Ammon's horn (tissue), 1 donor: ENCODE measurements at regions not wholly inside any gene's neighbourhood (a gene's known extent, or its start where the extent isn't known, plus 50 kb on each side); places are given as distances from the start of the nearest gene placed in this dataset.
A peak's percentile ranks its signal among the peaks of the same experiment; 100 is the strongest.
"Not testable (repeated sequence)": the region's sequence is repeated elsewhere in the genome, so short reads cannot be mapped to it uniquely, and the experiment has no call there.

Experiments used
- DNase-seq: peaks from one replicate; pipeline ENCODE4 v3.0.0-alpha.2; 2016; ENCODE audit warnings: low spot score

DNA sequence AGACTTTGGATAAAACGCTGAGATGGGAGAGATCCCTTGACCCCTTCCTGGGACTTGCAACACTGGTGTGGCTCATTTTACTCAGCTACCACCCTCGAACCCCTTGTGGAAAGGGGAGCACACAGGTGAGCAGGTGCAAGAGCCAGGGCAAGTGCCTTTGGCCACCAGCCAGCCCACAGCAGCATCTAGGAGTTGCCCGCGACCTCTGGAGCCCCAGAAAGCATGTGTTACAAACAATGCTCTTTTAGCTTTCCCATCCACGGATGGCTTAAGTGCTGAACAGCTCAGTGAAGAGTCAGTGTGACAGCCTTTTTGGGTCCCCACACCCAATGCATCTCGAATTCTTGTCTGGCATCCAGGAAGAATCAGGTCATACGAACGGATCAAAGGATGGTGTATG lies 197.8 kb downstream of the MEMO1 start:
- no peak for DNase-seq

DNA sequence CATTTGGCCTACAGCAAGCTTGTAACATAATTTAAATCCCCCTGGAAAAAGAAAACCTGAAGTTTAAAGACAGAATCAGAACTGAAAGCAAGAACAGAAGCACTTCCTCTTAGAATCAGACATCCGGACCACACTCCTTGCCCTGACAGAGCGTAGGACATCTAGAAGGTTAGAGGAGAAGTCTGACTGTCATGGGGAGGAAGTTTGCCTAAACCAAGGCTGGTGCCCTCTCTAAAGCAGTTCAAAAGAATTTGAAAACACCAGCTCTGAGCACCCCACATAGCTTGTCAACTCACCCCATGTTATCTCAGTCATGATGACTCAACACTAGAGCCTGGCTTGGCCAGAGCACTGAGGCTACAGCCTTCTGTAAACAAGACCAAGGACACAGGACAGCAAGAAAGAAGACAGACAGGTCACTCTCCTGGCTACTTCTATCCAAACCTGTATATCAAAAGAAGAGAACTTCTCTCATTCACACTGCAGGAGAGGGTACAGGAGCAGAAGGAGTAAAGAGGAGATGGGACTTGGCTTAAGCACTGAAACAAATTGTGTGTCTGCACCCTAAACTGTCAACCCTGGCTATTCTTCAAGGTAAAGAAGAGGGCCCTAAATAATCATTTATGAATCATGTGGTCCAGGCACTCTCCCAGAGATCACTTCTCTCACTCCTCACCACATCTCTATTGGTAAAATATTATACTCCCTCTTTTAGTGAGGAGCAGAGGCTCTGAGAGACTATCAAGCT lies 198.6 kb downstream of the MEMO1 start:
- DNase-seq = peak; percentile 63

DNA sequence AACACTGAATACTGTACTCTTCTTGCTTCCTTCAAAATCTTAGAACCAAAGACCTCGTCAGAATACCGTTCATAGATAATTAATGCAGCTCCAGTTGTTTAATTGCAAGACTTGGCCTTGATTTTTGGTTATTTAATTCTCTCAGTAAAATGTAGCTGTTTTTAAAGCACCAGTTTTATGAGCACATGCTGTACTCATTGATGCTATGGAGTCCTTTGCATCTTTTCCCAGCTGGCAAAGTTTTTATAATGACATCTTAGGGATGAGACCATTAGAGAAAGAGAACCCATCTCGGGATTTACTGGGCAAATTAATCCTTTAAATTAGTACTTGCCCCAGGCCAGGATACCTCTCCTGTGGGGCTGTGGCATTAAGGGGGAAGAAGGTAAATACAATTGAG lies 199.3 kb downstream of the MEMO1 start:
- no peak for DNase-seq

DNA sequence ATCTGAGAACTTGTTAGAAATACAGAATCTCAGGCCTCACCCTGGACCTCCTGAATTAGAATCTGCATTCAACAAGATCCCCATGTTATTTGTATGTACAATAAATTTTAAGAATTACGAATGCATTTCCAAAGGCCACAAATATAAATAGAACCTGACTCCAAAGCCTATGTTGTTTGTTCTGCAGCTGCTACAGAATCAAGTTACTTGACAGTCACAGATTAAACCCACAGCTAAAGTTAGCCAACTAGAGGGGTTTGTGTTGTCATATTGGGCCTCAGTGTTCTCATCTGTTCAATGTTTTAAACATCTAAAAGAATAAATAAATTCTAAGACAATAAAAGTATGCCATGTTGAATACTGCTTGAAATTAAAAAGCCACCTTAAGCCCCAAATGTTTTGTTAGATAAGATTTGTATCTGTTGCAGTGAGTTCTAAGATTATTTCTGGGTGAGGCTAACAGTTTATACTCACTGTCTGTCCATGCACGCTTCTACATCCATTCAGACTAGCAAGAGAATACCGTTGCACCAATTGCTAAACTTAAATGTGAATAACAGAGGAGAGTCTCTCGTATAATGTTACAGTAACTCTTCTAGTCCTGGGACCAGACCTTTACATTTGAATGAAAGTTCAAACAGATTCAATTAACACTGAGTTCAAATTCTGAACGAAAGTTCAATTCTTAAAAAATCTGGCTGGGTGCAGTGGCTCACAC lies 200.4 kb downstream of the MEMO1 start:
- no peak for DNase-seq

DNA sequence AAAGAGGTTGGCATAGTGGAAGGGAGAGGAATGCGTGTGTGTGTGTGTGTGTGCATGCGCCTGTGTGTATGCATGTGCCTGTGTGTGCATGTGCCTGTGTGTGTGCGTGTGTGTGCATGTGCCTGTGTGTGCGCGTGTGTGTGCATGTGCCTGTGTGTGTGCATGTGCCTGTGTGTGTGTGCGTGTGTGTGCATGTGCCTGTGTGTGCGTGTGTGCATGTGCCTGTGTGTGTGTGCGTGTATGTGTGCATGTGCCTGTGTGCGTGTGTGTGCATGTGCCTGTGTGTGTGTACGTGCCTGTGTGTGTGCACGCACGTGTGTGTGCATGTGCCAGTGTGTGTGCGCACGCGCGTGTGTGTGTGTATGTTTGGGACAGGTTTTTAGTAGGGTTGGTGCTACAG lies 205.1 kb downstream of the MEMO1 start:
- DNase-seq = no peak

DNA sequence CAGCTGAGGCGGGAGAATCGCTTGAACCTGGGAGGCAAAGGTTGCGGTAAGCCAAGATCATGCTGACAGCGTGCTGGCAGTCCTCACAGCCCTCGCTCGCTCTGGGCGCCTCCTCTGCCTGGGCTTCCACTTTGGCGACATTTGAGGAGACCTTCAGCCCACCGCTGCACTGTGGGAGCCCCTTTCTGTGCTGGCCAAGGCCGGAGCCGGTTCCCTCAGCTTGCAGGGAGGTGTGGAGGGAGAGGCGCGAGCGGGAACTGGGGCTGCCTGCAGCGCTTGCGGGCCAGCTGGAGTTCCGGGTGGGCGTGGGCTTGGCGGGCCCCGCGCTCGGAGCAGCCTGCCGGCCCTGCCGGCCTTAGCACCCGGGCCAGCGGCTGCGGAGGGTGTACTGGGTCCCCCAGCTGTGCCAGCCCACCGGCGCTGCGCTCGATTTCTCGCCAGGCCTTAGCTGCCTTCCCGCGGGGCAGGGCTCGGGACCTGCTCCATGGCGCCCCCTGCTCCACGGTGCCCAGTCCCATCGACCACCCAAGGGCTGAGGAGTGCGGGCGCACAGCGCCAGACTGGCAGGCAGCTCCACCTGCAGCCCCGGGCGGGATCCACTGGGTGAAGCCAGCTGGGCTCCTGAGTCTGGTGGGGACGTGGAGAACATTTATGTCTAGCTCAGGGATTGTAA lies 207.2 kb downstream of the MEMO1 start:
- not testable (repeated sequence) for DNase-seq

DNA sequence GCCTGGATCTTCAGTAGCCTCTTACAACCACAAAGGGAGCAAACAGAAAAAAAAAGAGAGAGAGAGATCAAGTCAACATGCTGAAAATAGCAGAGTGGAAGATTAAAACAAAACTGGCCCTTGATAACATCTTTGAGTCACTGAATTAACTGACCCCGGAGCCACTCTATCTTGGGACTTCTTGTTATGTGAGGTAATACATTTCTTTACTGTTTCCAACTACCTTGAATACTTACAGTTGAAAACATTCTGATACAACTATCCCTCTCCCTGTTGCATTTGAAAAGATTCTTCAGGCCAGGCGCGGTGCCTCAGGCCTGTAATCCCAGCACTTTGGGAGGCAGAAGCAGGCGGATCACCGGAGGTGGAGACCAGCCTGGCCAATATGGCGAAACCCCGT lies 208.1 kb downstream of the MEMO1 start:
- no peak for DNase-seq

DNA sequence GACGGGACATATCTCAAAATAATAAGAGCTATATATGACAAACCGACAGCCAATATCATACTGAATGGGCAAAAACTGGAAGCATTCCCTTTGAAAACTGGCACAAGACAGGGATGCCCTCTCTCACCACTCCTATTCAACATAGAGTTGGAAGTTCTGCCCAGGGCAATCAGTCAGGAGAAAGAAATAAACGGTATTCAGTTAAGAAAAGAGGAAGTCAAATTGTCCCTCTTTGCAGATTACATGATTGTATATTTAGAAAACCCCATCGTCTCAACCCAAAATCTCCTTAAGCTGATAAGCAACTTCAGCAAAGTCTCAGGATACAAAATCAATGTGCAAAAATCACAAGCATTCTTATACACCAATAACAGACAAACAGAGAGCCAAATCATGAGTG lies 211.5 kb downstream of the MEMO1 start:
- DNase-seq = not testable (repeated sequence)

DNA sequence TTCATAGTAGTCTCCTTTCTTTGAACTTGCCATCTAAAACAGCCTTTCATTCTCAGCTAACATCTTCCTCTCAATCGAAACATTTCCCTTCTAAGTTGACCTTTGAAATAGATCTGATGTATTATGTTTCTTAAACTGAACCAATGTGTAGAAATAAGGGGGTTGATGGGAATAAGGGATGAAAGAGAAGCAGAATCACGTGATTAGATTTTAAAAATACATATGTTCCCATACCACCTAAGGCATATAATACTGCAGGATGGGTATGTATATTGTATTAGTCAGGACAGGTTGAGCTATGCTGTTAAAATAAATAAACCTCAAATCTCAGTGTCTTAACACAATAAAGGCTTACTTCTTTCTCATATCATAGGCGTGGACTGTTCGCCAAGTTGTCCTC lies 207.5 kb upstream of the SRD5A2 start:
- no peak for DNase-seq

DNA sequence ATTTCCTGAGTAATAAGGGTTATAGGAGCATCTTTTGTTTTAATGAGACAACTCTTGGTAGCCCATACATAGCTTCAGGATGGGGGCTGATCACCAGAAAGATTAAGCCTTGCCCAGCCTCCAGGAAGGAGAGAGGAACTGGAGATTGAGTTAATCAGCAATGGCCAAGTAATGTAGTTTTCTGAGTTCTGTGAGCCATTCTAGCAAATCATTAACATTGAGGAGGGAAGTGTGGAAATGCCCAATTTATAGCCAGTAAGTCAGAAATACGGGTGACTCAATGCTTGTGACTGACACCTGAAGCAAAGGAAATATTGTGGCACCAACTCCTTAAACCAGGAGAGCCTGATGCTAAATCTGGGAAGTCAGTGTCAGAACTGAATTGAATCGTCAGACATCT lies 205.1 kb upstream of the SRD5A2 start:
- no peak for DNase-seq

DNA sequence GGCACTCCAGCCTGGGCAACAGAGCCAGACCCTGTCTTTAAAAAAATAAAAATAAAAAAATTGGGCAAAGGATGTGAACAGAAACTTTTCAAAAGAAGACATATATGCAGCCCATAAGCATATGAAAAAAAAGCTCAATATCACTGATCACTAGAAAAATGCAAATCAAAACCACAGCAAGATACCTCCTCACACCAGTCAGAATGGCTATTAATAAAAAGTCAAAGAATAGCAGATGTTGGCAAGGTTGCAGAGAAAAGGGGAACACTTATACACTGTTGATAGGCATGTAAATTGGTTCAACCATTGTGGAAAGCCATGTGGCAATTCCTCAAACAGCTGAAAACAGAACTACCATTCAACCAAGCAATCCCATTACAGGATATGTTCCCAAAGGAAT lies 204.1 kb upstream of the SRD5A2 start:
- no peak for DNase-seq

DNA sequence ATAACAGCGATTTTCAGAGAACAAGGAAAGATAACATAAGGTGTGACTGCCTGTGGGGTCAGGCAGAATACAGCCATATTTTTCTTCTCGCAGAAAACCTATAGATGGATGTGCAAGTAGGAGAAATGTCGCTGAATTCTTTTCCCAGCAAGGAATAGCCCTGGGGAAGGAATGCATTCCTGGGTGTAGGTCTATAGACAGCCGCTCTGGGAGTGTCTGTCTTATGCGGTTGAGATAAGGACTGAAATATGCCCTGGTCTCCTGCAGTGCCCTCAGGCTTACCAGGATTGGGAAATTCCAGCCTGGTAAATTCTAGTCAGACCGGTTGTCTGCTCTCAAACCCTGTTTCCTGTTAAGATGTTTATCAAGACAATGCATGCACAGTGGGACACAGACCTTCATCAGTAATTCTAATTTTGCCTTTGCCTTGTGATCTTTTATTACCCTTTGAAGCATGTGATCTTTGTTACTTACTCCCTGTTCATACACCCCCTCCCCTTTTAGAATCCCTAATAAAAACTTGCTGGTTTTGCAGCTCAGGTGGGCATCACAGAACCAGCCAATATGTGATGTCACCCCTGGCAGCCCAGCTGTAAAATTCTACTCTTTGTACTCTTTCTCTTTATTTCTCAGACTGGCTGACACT lies 202.8 kb upstream of the SRD5A2 start:
- not testable (repeated sequence) for DNase-seq

DNA sequence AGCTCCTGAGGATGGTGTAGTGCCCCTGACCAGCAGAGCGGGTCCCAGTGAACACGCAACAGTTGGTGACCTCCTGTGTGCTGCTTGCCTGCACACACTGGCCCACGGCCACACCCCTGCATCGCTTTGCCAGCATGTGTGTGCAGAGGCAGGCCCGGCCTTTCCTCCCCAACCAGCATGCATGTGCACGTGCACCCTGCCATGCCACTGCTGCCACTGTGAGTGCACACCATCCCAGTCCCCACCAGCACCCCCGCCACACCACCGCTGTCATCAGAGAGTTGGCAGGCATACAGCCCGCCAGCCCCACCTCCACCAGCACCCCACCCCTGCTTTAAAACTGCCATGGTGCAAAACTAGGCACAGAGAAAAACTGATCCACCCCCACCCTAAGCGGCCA lies 197.4 kb upstream of the SRD5A2 start:
- DNase-seq = no peak

DNA sequence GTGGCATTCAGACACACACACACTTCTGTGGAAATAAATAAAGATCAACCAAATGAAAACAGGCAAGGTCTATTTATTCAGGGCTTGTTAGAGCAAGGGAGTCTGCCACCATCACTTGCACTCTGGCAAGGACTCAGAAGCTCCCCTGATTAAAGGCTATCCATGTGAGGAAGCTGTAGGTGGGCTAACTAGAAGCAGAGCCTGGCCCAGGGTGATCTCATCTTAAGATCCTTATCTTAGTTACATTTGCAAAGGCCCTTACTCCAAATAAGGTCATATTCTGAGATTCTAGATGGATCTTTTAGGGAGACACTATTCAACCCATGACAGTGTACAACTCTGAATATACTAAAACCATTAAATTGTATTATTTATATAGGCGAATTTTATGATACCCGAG lies 190.0 kb upstream of the SRD5A2 start:
- no peak for DNase-seq

DNA sequence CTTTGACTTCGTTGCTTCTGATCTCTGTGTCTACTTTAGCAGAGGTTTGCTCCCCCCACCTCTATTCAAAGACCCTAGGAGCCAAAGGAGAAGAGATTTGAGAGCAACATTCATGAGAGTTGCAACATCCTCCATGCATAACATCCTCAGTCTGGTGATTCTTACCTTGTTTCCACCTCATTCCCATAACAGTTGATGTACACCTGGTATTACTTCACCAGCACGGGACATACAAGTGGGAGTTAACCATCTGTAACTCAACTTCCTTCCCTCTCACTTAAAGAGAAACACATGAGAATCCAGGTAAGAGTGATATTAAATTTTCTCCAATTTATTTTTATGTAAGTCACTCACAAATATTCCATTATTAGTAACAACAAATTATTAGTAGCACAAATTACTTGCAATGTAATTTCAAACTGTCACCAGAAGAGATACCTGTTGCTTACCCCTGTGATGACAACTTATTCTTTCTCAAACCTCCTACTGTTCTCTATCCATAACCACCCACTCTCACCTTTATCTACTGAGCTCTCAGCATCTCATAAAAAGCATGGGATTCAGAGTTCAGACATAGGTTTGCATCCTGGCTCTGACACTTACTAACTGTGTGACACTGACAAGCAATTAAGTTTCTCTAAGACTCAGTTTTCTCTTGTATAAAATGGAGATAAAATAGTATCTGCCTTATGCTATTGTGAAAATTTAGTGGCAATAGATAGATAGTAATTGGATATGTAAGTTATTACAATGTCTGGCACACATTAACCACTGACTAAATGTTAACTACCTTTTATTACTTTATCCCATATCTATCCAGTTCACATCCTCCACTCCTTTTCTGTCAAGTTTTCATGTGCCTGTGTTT lies 184.6 kb upstream of the SRD5A2 start:
- DNase-seq = no peak

DNA sequence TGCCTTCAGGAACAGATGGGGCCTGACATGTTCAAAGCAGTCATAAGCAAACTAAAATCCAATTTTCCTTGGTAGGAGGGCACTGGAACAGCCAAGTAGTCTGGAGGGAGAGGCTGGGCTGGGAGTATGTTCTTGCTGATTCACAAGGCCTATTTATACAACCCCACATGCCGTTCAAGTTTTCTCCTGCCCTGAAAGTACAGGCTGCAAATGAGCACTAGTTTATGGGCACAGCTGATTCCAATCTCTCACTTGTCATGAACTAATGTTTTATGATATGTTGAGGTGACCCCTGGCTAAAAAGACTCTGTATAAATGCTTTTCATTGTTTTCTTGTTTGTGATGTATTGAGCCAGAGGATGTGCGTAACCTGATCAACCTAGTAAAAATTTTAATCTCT lies 183.4 kb upstream of the SRD5A2 start:
- no peak for DNase-seq

DNA sequence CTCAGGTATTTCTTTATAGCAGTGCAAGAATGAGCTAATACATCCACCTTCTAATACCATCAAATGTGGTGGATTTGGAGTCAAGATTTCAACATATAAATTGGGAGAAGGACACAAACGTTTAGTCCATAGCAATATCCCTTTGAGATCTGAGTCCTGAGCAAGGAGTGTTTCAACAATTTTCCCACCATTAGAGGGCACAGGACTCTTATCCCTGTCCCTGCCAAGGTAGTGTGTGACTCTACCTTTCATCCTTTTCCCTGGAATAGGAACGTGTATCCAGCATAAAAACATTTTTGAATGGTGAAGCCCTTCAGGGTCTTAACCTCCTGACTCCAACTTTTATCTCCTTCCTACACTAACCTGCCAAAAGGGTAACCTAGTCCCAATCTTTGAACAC lies 181.3 kb upstream of the SRD5A2 start:
- no peak for DNase-seq

DNA sequence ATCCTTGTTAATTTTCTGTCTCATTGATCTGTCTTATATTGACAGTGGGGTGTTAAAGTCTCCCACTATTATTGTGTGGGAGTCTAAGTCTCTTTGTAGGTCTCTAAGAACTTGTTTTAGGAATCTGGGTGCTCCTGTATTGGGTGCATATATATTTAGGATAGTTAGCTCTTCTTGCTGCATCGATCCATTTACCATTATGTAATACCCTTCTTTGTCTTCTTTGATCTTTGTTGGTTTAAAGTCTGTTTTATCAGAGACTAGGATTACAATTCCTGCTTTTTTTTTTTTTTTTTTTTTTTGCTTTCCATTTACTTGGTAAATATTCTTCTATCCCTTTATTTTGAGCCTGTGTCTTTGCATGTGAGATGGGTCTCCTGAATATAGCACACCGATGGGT lies 176.6 kb upstream of the SRD5A2 start:
- DNase-seq = not testable (repeated sequence)

DNA sequence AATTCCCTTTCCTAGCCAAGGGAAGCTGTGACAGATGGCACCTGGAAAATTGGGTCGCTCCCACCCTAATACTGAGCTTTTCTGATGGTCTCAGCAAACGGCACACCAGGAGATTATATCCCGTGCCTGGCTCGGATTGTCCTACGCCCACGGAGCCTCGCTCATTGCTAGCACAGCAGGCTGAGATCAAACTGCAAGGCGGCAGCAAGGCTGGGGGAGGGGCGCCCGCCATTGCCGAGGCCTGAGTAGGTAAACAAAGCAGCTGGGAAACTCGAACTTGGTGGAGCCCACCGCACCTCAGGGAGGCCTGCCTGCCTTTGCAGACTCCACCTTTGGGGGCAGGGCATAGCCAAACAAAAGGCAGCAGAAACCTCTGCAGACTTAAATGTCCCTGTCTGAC lies 168.0 kb upstream of the SRD5A2 start:
- DNase-seq = not testable (repeated sequence)

DNA sequence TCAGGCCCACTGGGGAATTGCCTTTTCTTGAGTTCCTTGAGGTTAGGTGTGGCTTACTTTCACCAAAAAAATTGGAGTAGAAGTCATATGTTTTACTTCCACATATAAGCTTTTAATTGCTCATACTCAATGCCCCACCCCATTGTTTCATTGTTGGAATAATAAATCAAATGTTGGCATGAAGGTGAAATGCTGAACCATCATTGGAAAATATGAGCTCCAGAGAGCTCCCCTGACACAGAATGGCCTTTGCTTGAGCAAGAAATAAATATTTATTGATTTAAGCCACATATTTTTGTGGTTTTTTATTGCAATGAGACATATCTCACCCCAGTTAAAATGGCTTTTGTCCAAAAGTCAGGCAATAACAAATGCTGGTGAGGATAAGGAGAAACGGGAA lies 167.3 kb upstream of the SRD5A2 start:
- no peak for DNase-seq

DNA sequence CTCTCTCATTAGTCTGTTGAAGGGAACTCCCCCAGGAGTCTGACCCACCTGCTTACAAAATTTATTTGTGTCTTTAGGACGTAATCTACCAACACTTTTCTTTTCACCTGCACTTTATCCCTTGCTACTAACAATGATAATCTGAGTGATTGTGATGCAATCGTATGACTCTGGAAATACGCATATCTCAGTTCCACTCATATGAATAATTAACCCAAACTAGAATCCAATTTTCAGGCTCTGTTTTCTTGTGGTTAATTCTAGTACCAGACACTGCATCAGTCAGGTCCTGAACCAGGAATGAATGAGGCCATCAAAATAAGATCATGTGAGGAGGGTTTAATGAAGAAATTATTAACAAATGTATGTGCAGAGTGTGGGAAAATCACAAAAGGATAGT lies 158.4 kb upstream of the SRD5A2 start:
- DNase-seq = no peak
